ENCODE measurements at regions not wholly inside any gene's neighbourhood (a gene's known extent, or its start where the extent isn't known, plus 50 kb on each side); places are given as distances from the start of the nearest gene placed in this dataset.

GRCh38 chr14:55927028-55927427, 191.2 kb upstream of the PELI2 start:
- Mint-ChIP-seq H3K4me3 (no peak overlapping the region), H3K9me3 (no peaks in the 10 kb centered on the region), H3K36me3 (ENCODE audit: low read depth) (no peaks in the 10 kb centered on the region), H3K4me1 (ENCODE audit: low read depth) (no peaks in the 10 kb centered on the region), H3K27ac (no peak overlapping the region), H3K27me3 (peaks cover 10% of the 10 kb centered on the region)
- POLR2A ChIA-PET: no interaction called here
- CTCF ChIA-PET: no interaction called here
- DNase-seq (no peak), ATAC-seq (ENCODE audit: poor library complexity) (no peak)
- no peak overlapping the region for H3K27ac ChIP-seq (ENCODE audit: low read depth in 1 of 2, low read length in 2 of 2)
- no peaks in the 10 kb centered on the region for H3K36me3 ChIP-seq (ENCODE audit: insufficient read depth, low read length)
- H3K9me3 ChIP-seq (ENCODE audit: control insufficient read depth in 1 of 2, insufficient read depth in 1 of 2, low read length in 2 of 2): no peaks in the 10 kb centered on the region
- intact Hi-C loops (cut with DNase I, micrococcal nuclease): no loop called here
- H3K4me1 ChIP-seq (ENCODE audit: insufficient read depth, low read length): no peaks in the 10 kb centered on the region
- H3K27me3 ChIP-seq (ENCODE audit: control insufficient read depth in 1 of 2, insufficient read depth in 2 of 2, low read length in 2 of 2): no peaks in the 10 kb centered on the region
- H3K4me3 ChIP-seq (ENCODE audit: low read length): no peak overlapping the region
- TF ChIP-seq CTCF (IDR thresholded peaks at IDR 0.05): no peak

GRCh38 chr14:55928276-55928675, 189.9 kb upstream of the PELI2 start:
- intact Hi-C loops (cut with DNase I, micrococcal nuclease): no loop called here
- TF ChIP-seq CTCF (IDR thresholded peaks at IDR 0.05): no peak
- H3K27me3 ChIP-seq (ENCODE audit: control insufficient read depth in 1 of 2, insufficient read depth in 2 of 2, low read length in 2 of 2): no peaks in the 10 kb centered on the region
- no peak for DNase-seq
- peaks cover 10% of the 10 kb centered on the region for H3K27me3 Mint-ChIP-seq
- no peaks in the 10 kb centered on the region for H3K36me3 Mint-ChIP-seq (ENCODE audit: low read depth)
- ChIA-PET POLR2A (no interaction called here), CTCF (no interaction called here)
- no peak overlapping the region for H3K4me3 ChIP-seq (ENCODE audit: low read length)
- H3K27ac Mint-ChIP-seq: no peak overlapping the region
- H3K27ac ChIP-seq (ENCODE audit: low read depth in 1 of 2, low read length in 2 of 2): no peak overlapping the region
- H3K9me3 ChIP-seq (ENCODE audit: control insufficient read depth in 1 of 2, insufficient read depth in 1 of 2, low read length in 2 of 2): no peaks in the 10 kb centered on the region
- no peaks in the 10 kb centered on the region for H3K4me1 ChIP-seq (ENCODE audit: insufficient read depth, low read length)
- H3K4me3 Mint-ChIP-seq: no peak overlapping the region
- no peaks in the 10 kb centered on the region for H3K9me3 Mint-ChIP-seq
- no peak for ATAC-seq (ENCODE audit: poor library complexity)
- H3K36me3 ChIP-seq (ENCODE audit: insufficient read depth, low read length): no peaks in the 10 kb centered on the region
- no peaks in the 10 kb centered on the region for H3K4me1 Mint-ChIP-seq (ENCODE audit: low read depth)

GRCh38 chr14:55929136-55929535, 189.1 kb upstream of the PELI2 start:
- H3K36me3 Mint-ChIP-seq (ENCODE audit: low read depth): no peaks in the 10 kb centered on the region
- no peak overlapping the region for H3K4me3 ChIP-seq (ENCODE audit: low read length)
- ChIA-PET POLR2A (no interaction called here), CTCF (interaction anchor here (0.9 kb wide), 1 partner anchor 9 kb away, joined by 5 read pairs; no protein-coding TSS in a partner anchor)
- H3K27me3 ChIP-seq (ENCODE audit: control insufficient read depth in 1 of 2, insufficient read depth in 2 of 2, low read length in 2 of 2): no peaks in the 10 kb centered on the region
- DNase-seq (no peak), ATAC-seq (ENCODE audit: poor library complexity) (no peak)
- H3K9me3 Mint-ChIP-seq: no peaks in the 10 kb centered on the region
- peaks cover 4% of the 10 kb centered on the region in 2 experiments for H3K9me3 ChIP-seq (ENCODE audit: control insufficient read depth in 1 of 2, insufficient read depth in 1 of 2, low read length in 2 of 2)
- H3K27ac ChIP-seq (ENCODE audit: low read depth in 1 of 2, low read length in 2 of 2): no peak overlapping the region
- H3K27ac Mint-ChIP-seq: no peak overlapping the region
- H3K4me1 ChIP-seq (ENCODE audit: insufficient read depth, low read length): no peaks in the 10 kb centered on the region
- peaks cover 10% of the 10 kb centered on the region for H3K27me3 Mint-ChIP-seq
- no peaks in the 10 kb centered on the region for H3K4me1 Mint-ChIP-seq (ENCODE audit: low read depth)
- intact Hi-C loops (cut with DNase I, micrococcal nuclease): no loop called here
- TF ChIP-seq CTCF (IDR thresholded peaks at IDR 0.05): no peak
- H3K4me3 Mint-ChIP-seq: no peak overlapping the region
- H3K36me3 ChIP-seq (ENCODE audit: insufficient read depth, low read length): no peaks in the 10 kb centered on the region
